NCI-H1694 treated with DMSO at 0.1 percent for 48 hours (cell line): ENCODE measurements at regions not wholly inside any gene's neighbourhood (a gene's known extent, or its start where the extent isn't known, plus 50 kb on each side); places are given as distances from the start of the nearest gene placed in this dataset.

Experiments used
- DNase-seq: peaks from one replicate; lab custom pipeline; 2025; lab: John Stamatoyannopoulos, UW

DNA sequence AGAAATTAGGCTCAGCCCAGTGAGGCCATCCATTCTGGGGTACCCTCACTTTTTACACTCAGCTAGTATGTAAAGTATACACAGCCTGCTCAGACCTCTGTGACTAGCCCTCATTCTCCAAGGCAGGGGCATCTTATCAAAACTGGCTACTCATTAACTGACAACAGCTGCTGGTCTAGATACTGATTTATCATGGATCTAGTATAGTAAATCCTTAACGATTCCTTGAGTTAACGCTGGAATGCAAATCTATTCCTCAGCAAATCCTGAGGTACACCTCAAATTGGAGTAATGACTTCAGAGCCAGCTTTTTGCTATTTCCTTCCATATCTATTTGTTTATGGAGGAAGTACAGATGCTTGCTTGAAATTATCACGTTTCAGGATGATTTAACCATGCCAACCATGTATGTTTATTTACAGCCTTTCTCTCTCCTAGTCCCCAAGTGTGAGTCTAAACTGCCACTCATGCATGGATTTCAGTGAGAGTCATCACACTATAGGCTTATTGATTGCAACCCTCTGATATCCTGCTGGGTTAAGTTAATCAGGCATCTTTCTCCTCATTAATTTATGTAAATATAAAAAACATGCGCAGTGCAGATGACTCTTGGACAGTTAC, 70.2 kb upstream of the DOK6 start:
- no peak for DNase-seq

DNA sequence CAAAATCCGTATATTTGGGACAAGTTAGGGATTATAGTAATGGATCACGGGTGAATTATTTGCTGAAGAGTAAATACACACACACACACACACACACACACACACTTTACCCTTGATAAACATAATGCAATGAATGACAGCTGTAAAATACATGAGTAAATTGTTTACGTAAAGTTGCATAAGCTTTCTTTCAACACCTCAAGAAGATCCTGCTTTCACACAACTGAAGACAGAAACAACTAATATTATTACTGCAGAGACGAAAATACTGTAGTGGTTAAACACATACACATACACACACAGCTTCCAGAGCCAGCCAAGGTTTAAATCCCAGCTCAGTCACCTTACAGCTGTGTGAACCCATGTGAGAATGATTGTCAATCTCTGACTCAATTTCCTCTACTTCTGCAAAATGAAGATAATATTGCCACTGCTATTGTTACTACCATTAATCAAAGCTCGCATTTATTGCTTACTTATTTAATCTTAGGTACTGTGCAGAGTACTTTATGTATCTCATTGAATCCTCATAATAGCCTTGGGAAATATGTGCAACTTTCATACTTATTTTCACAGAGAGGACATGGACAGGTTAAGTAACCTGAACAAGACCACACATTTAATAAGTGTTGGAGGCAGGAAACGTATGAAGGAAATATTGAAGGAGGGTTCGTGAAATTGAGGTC, 50.6 kb upstream of the DOK6 start:
- no peak for DNase-seq
